ENCODE measurements at regions not wholly inside any gene's neighbourhood (a gene's known extent, or its start where the extent isn't known, plus 50 kb on each side); places are given as distances from the start of the nearest gene placed in this dataset.

DNA sequence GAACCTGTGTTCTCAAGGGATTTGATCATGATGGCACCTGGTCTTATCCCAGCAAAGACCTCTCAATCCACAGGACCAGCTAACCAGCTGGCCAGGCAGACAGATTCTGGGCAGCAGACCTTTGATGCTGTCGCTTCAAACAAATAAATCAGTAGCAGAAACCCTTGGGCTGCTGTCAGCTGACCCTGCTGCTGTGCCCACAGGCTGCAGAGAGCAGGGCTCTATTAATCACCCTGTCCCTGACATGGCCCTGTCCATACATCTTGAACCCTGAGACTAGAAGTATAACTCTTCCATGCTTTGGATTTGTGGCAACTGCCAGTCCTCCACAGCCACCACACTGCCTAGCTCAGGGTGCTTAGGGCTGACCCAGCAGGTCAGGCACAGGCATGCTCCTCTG is 244.1 kb upstream of the PODXL start:
- Histone ChIP-seq H3K9me3 (ENCODE audit: control insufficient read depth in 3 of 3, low read length in 3 of 3) (no peaks in the 10 kb centered on the region), H3K4me3 (ENCODE audit: low read length in 3 of 3) (no peak overlapping the region), H3K4me1 (ENCODE audit: control insufficient read depth in 3 of 3, insufficient read depth in 3 of 3, low read length in 3 of 3) (no peaks in the 10 kb centered on the region), H3K27ac (ENCODE audit: low read depth, low read length) (no peak overlapping the region), H3K9ac (ENCODE audit: low read depth in 1 of 3, low read length in 3 of 3) (no peak overlapping the region), H3K27me3 (ENCODE audit: control insufficient read depth in 3 of 3, insufficient read depth in 3 of 3, low read length in 3 of 3) (peaks cover 0 to 12% (median 0%) of the 10 kb centered on the region in 3 donors), H3K36me3 (ENCODE audit: control insufficient read depth in 3 of 3, insufficient read depth in 3 of 3, low read length in 3 of 3) (no peaks in the 10 kb centered on the region)

DNA sequence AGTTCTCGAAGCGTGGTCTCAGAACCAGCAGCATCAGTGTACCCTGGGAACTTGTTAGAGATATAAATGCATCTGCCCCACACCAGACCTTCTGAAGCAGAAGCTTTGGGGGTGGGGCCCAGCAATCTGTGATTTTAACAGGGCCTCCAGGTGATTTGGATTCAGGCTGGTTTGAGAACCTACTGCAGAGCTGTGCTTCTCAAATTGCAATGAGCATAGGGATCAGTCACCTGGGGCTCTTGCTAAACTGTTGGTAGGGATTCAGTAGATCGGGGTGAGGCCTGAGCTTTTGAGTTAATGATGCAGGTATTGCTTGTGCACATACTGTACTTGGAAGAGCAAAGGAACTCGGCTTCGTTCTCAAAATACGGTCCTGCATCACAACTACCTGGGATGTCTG is 243.6 kb upstream of the PODXL start:
- Histone ChIP-seq H3K27me3 (ENCODE audit: control insufficient read depth in 3 of 3, insufficient read depth in 3 of 3, low read length in 3 of 3) (peaks cover 0 to 12% (median 0%) of the 10 kb centered on the region in 3 donors), H3K4me3 (ENCODE audit: low read length in 3 of 3) (no peak overlapping the region), H3K36me3 (ENCODE audit: control insufficient read depth in 3 of 3, insufficient read depth in 3 of 3, low read length in 3 of 3) (no peaks in the 10 kb centered on the region)

DNA sequence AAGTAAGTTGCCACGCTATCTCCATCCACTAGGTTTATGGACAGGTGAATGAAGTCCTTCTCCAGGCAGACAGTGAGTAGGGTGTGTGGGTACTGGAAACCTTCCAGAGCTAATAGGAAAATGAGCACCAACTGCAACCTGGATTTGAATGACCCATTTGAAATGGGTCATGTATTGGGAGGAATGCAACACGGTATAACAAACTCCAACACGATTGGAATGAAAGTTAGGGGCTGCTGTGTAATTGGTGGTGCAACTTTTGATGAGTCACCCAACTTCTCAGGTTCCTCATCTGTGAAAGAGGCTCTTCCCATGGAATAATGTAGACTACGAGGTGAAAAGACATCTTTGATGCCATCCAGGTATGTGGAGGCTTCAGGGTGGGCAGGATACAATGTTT is 241.4 kb upstream of the PODXL start:
- Histone ChIP-seq H3K9ac (ENCODE audit: low read depth in 1 of 3, low read length in 3 of 3) (no peak overlapping the region), H3K36me3 (ENCODE audit: control insufficient read depth in 3 of 3, insufficient read depth in 3 of 3, low read length in 3 of 3) (no peaks in the 10 kb centered on the region), H3K27me3 (ENCODE audit: control insufficient read depth in 3 of 3, insufficient read depth in 3 of 3, low read length in 3 of 3) (peaks cover 0 to 12% (median 0%) of the 10 kb centered on the region in 3 donors), H3K4me1 (ENCODE audit: control insufficient read depth in 3 of 3, insufficient read depth in 3 of 3, low read length in 3 of 3) (no peaks in the 10 kb centered on the region), H3K27ac (ENCODE audit: low read depth, low read length) (no peak overlapping the region), H3K9me3 (ENCODE audit: control insufficient read depth in 3 of 3, low read length in 3 of 3) (no peaks in the 10 kb centered on the region), H3K4me3 (ENCODE audit: low read length in 3 of 3) (no peak overlapping the region)

More for the DNA sequence above, 243.6 kb upstream of the PODXL start:
- Histone ChIP-seq H3K9me3 (ENCODE audit: control insufficient read depth in 3 of 3, low read length in 3 of 3) (no peaks in the 10 kb centered on the region), H3K4me1 (ENCODE audit: control insufficient read depth in 3 of 3, insufficient read depth in 3 of 3, low read length in 3 of 3) (no peaks in the 10 kb centered on the region), H3K27ac (ENCODE audit: low read depth, low read length) (no peak overlapping the region), H3K9ac (ENCODE audit: low read depth in 1 of 3, low read length in 3 of 3) (no peak overlapping the region)

GRCh38 chr7:131795400-131795799 is 239.0 kb upstream of the PODXL start:
- Histone ChIP-seq H3K9me3 (ENCODE audit: control insufficient read depth in 3 of 3, low read length in 3 of 3) (no peaks in the 10 kb centered on the region), H3K36me3 (ENCODE audit: control insufficient read depth in 3 of 3, insufficient read depth in 3 of 3, low read length in 3 of 3) (no peaks in the 10 kb centered on the region), H3K9ac (ENCODE audit: low read depth in 1 of 3, low read length in 3 of 3) (no peak overlapping the region), H3K4me1 (ENCODE audit: control insufficient read depth in 3 of 3, insufficient read depth in 3 of 3, low read length in 3 of 3) (no peaks in the 10 kb centered on the region), H3K27ac (ENCODE audit: low read depth, low read length) (no peak overlapping the region), H3K27me3 (ENCODE audit: control insufficient read depth in 3 of 3, insufficient read depth in 3 of 3, low read length in 3 of 3) (peaks cover 0 to 9% (median 0%) of the 10 kb centered on the region in 3 donors), H3K4me3 (ENCODE audit: low read length in 3 of 3) (no peak overlapping the region)

GRCh38 chr7:131792311-131792710 is 235.9 kb upstream of the PODXL start:
- Histone ChIP-seq H3K27ac (ENCODE audit: low read depth, low read length) (no peak overlapping the region), H3K9ac (ENCODE audit: low read depth in 1 of 3, low read length in 3 of 3) (no peak overlapping the region), H3K4me1 (ENCODE audit: control insufficient read depth in 3 of 3, insufficient read depth in 3 of 3, low read length in 3 of 3) (no peaks in the 10 kb centered on the region), H3K4me3 (ENCODE audit: low read length in 3 of 3) (no peak overlapping the region), H3K36me3 (ENCODE audit: control insufficient read depth in 3 of 3, insufficient read depth in 3 of 3, low read length in 3 of 3) (no peaks in the 10 kb centered on the region), H3K9me3 (ENCODE audit: control insufficient read depth in 3 of 3, low read length in 3 of 3) (no peaks in the 10 kb centered on the region), H3K27me3 (ENCODE audit: control insufficient read depth in 3 of 3, insufficient read depth in 3 of 3, low read length in 3 of 3) (peaks cover 0 to 6% (median 0%) of the 10 kb centered on the region in 3 donors)

DNA sequence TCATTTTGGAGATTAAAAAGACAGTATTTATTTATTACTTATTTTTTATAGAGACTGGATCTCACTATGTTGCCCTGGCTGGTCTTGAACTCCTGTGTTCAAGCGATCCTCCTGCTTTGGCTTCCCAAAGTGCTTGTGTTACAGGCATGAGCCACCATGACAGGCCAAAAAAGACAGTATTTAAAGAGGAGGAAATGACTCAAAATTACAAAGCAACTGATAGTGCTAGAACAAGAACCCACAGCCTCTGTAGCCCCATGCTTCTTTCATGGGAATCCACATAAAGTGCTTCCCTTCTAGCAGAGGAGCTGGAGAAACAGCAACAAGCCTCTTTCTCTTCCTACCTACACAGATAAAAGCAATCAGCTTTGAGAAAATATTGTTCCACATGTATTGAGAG is 230.7 kb upstream of the PODXL start:
- Histone ChIP-seq H3K4me1 (ENCODE audit: control insufficient read depth in 3 of 3, insufficient read depth in 3 of 3, low read length in 3 of 3) (no peaks in the 10 kb centered on the region), H3K9me3 (ENCODE audit: control insufficient read depth in 3 of 3, low read length in 3 of 3) (no peaks in the 10 kb centered on the region), H3K9ac (ENCODE audit: low read depth in 1 of 3, low read length in 3 of 3) (no peak overlapping the region), H3K4me3 (ENCODE audit: low read length in 3 of 3) (no peak overlapping the region), H3K27ac (ENCODE audit: low read depth, low read length) (no peak overlapping the region), H3K36me3 (ENCODE audit: control insufficient read depth in 3 of 3, insufficient read depth in 3 of 3, low read length in 3 of 3) (no peaks in the 10 kb centered on the region), H3K27me3 (ENCODE audit: control insufficient read depth in 3 of 3, insufficient read depth in 3 of 3, low read length in 3 of 3) (peaks cover 0 to 2% (median 0%) of the 10 kb centered on the region in 3 donors)

GRCh38 chr7:131786204-131786603 is 229.8 kb upstream of the PODXL start:
- Histone ChIP-seq H3K4me3 (ENCODE audit: low read length in 3 of 3) (no peak overlapping the region), H3K27ac (ENCODE audit: low read depth, low read length) (no peak overlapping the region), H3K36me3 (ENCODE audit: control insufficient read depth in 3 of 3, insufficient read depth in 3 of 3, low read length in 3 of 3) (no peaks in the 10 kb centered on the region), H3K27me3 (ENCODE audit: control insufficient read depth in 3 of 3, insufficient read depth in 3 of 3, low read length in 3 of 3) (peaks cover 2 to 6% (median 6%) of the 10 kb centered on the region in 3 donors), H3K4me1 (ENCODE audit: control insufficient read depth in 3 of 3, insufficient read depth in 3 of 3, low read length in 3 of 3) (no peaks in the 10 kb centered on the region), H3K9me3 (ENCODE audit: control insufficient read depth in 3 of 3, low read length in 3 of 3) (no peaks in the 10 kb centered on the region), H3K9ac (ENCODE audit: low read depth in 1 of 3, low read length in 3 of 3) (no peak overlapping the region)

DNA sequence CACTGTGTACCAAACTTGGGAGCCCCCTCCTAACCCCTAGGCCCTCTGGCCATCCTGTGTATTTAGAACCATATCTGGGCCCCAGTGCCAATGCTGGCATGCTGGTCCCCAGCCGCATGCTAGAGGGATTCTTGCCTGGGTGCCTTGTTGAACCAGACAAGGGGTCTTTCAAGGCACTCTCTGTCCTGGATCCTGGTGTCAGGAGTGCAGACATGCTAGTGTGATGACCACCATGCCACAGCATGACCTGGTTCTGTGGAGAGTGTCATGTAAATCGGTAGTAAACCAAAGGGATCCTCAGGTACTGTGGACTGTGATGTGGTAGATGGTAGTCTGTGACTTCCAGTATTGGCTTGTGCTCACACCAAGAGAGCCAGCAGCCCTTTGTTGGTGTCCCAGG is 222.2 kb upstream of the PODXL start:
- H3K9ac ChIP-seq (ENCODE audit: low read depth in 1 of 3, low read length in 3 of 3), result no peak overlapping the region
- H3K4me3 ChIP-seq (ENCODE audit: low read length in 3 of 3), result no peak overlapping the region
- H3K27ac ChIP-seq (ENCODE audit: low read depth, low read length), result no peak overlapping the region
- no peaks in the 10 kb centered on the region for H3K36me3 ChIP-seq (ENCODE audit: control insufficient read depth in 3 of 3, insufficient read depth in 3 of 3, low read length in 3 of 3)
- no peaks in the 10 kb centered on the region for H3K4me1 ChIP-seq (ENCODE audit: control insufficient read depth in 3 of 3, insufficient read depth in 3 of 3, low read length in 3 of 3)
- peaks cover 0 to 8% (median 6%) of the 10 kb centered on the region in 3 donors for H3K27me3 ChIP-seq (ENCODE audit: control insufficient read depth in 3 of 3, insufficient read depth in 3 of 3, low read length in 3 of 3)
- no peaks in the 10 kb centered on the region for H3K9me3 ChIP-seq (ENCODE audit: control insufficient read depth in 3 of 3, low read length in 3 of 3)

DNA sequence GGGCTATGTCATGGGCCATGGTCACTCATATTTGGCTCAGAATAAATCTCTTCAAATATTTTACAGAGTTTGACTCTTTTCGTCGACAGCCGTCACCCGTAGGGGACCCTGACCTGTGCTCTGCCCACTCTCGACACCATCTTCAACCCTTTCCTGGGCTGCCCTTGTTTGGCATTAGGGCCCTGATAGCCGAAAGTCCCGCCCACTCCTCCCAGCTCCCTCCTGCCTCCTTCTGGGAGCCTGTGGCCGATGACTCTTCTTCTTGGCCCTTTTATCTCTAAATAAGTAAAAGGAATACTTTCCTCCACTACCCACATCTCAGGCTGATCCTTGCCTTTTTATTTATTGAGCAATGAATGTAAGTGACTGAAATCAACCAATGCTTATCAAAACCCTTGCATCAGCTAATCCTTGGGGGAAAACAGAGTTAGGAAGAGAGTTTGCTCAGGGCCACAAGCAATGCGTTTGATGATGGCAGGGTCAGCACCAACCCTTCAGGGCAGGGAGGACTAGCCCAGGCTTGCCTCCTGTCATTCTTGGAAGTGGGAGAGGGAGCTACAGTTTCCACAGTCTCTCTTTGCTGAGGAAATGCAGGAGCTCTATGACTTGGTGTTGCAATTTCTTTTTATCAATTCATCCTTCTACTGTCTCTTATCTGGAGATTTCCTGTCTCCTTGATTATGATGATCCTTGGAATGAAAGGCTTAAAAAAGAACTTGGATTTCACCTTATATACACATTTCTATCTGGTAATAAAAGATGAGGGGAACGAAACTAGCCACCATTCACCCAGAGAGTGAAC is 218.2 kb upstream of the PODXL start:
- Histone ChIP-seq H3K9me3 (ENCODE audit: control insufficient read depth in 3 of 3, low read length in 3 of 3) (no peaks in the 10 kb centered on the region), H3K4me3 (ENCODE audit: low read length in 3 of 3) (no peak overlapping the region), H3K27ac (ENCODE audit: low read depth, low read length) (no peak overlapping the region), H3K27me3 (ENCODE audit: control insufficient read depth in 3 of 3, insufficient read depth in 3 of 3, low read length in 3 of 3) (no peaks in the 10 kb centered on the region), H3K36me3 (ENCODE audit: control insufficient read depth in 3 of 3, insufficient read depth in 3 of 3, low read length in 3 of 3) (no peaks in the 10 kb centered on the region), H3K4me1 (ENCODE audit: control insufficient read depth in 3 of 3, insufficient read depth in 3 of 3, low read length in 3 of 3) (no peaks in the 10 kb centered on the region), H3K9ac (ENCODE audit: low read depth in 1 of 3, low read length in 3 of 3) (no peak overlapping the region)

- peaks cover 0 to 2% (median 0%) of the 10 kb centered on the region in 3 donors for H3K27me3 ChIP-seq (ENCODE audit: control insufficient read depth in 3 of 3, insufficient read depth in 3 of 3, low read length in 3 of 3)
- H3K36me3 ChIP-seq (ENCODE audit: control insufficient read depth in 3 of 3, insufficient read depth in 3 of 3, low read length in 3 of 3), result no peaks in the 10 kb centered on the region
- H3K4me1 ChIP-seq (ENCODE audit: control insufficient read depth in 3 of 3, insufficient read depth in 3 of 3, low read length in 3 of 3), result no peaks in the 10 kb centered on the region
- no peaks in the 10 kb centered on the region for H3K9me3 ChIP-seq (ENCODE audit: control insufficient read depth in 3 of 3, low read length in 3 of 3)
- H3K27ac ChIP-seq (ENCODE audit: low read depth, low read length), result no peak overlapping the region
- no peak overlapping the region for H3K4me3 ChIP-seq (ENCODE audit: low read length in 3 of 3)
- no peak overlapping the region for H3K9ac ChIP-seq (ENCODE audit: low read depth in 1 of 3, low read length in 3 of 3)
Observed at GRCh38 chr7:131773413-131773812, 217.0 kb upstream of the PODXL start.

Data from skeletal muscle tissue (tissue), 3 donors.